ENCODE measurements at regions not wholly inside any gene's neighbourhood (a gene's known extent, or its start where the extent isn't known, plus 50 kb on each side); places are given as distances from the start of the nearest gene placed in this dataset.

- Histone ChIP-seq H3K79me2 (ENCODE audit: insufficient read depth, low read depth, low read length) (no peaks in the 10 kb centered on the region), H3K4me1 (ENCODE audit: insufficient read depth, low read length, poor library complexity, severe bottlenecking) (no peaks in the 10 kb centered on the region), H2AFZ (ENCODE audit: low read length) (no peak overlapping the region), H4K20me1 (ENCODE audit: insufficient read depth, low read length) (no peaks in the 10 kb centered on the region), H3K36me3 (ENCODE audit: insufficient read depth, low read length) (0 out of 2 replicates have a peak, but pooled peaks cover 9% of the 10 kb centered on the region), H3K9me2 (ENCODE audit: insufficient read depth, low read length) (no peaks in the 10 kb centered on the region), H3K4me3 (ENCODE audit: low read depth, low read length, poor library complexity, severe bottlenecking) (no peak overlapping the region), H3K9me3 (ENCODE audit: low read length) (no peaks in the 10 kb centered on the region), H3K4me2 (ENCODE audit: low read length) (no peak overlapping the region), H3K27ac (ENCODE audit: low read depth, low read length, poor library complexity, severe bottlenecking) (no peak overlapping the region)
- TF ChIP-seq EZH2phosphoT487 (IDR thresholded peaks at IDR 0.05; ENCODE audit: borderline replicate concordance, low read depth, low read length): no peak
- no peak for TF ChIP-seq CTCF (conservative IDR thresholded peaks at IDR 0.05; ENCODE audit: low read length)
- ChIA-PET CTCF (ENCODE audit: unreplicated experiment) (no interaction called here), POLR2A (no interaction called here)
- intact Hi-C loops (cut with micrococcal nuclease; ENCODE audit: unreplicated experiment): no loop called here
- no peak for DNase-seq (ENCODE audit: low spot score)
- BruUV-seq (replicated peaks): no TSS peak
These were observed 67.7 kb upstream of the DRGX start for GRCh38 chr10:49463605-49464004.

GRCh38 chr10:49458869-49459268 is 63.0 kb upstream of the DRGX start:
- BruUV-seq (replicated peaks): no TSS peak
- H3K9me2 ChIP-seq (ENCODE audit: insufficient read depth, low read length): 0 out of 2 replicates have a peak, but pooled peaks cover 3% of the 10 kb centered on the region
- no peak overlapping the region for H3K4me2 ChIP-seq (ENCODE audit: low read length)
- POLR2A ChIA-PET: interaction anchor here (0.7 to 1.2 kb wide), 2 partner anchors 14 to 44 kb away, joined by 3 read pairs; no protein-coding TSS in a partner anchor
- no peak for DNase-seq (ENCODE audit: low spot score)
- TF ChIP-seq CTCF (conservative IDR thresholded peaks at IDR 0.05; ENCODE audit: low read length): no peak
- no peak for TF ChIP-seq EZH2phosphoT487 (IDR thresholded peaks at IDR 0.05; ENCODE audit: borderline replicate concordance, low read depth, low read length)
- CTCF ChIA-PET (ENCODE audit: unreplicated experiment): no interaction called here
- H3K36me3 ChIP-seq (ENCODE audit: insufficient read depth, low read length): no peaks in the 10 kb centered on the region
- H3K79me2 ChIP-seq (ENCODE audit: insufficient read depth, low read depth, low read length): no peaks in the 10 kb centered on the region
- H3K4me1 ChIP-seq (ENCODE audit: insufficient read depth, low read length, poor library complexity, severe bottlenecking): no peaks in the 10 kb centered on the region
- peaks cover 9% of the 10 kb centered on the region; the same call in 1 of the 2 replicates for H3K9me3 ChIP-seq (ENCODE audit: low read length)
- H2AFZ ChIP-seq (ENCODE audit: low read length): no peak overlapping the region
- H3K27ac ChIP-seq (ENCODE audit: low read depth, low read length, poor library complexity, severe bottlenecking): no peak overlapping the region
- H4K20me1 ChIP-seq (ENCODE audit: insufficient read depth, low read length): no peaks in the 10 kb centered on the region
- intact Hi-C loops (cut with micrococcal nuclease; ENCODE audit: unreplicated experiment): no loop called here
- no peak overlapping the region for H3K4me3 ChIP-seq (ENCODE audit: low read depth, low read length, poor library complexity, severe bottlenecking)

- CTCF ChIA-PET (ENCODE audit: unreplicated experiment): no interaction called here
These were observed 61.8 kb upstream of the DRGX start for GRCh38 chr10:49457686-49458085.

More at GRCh38 chr10:49457686-49458085, 61.8 kb upstream of the DRGX start:
- Histone ChIP-seq H3K79me2 (ENCODE audit: insufficient read depth, low read depth, low read length) (no peaks in the 10 kb centered on the region), H3K9me2 (ENCODE audit: insufficient read depth, low read length) (0 out of 2 replicates have a peak, but pooled peaks cover 3% of the 10 kb centered on the region), H3K27ac (ENCODE audit: low read depth, low read length, poor library complexity, severe bottlenecking) (no peak overlapping the region), H3K9me3 (ENCODE audit: low read length) (peaks cover 17% of the 10 kb centered on the region), H3K36me3 (ENCODE audit: insufficient read depth, low read length) (no peaks in the 10 kb centered on the region), H2AFZ (ENCODE audit: low read length) (no peak overlapping the region), H3K4me1 (ENCODE audit: insufficient read depth, low read length, poor library complexity, severe bottlenecking) (no peaks in the 10 kb centered on the region), H3K4me3 (ENCODE audit: low read depth, low read length, poor library complexity, severe bottlenecking) (no peak overlapping the region), H4K20me1 (ENCODE audit: insufficient read depth, low read length) (no peaks in the 10 kb centered on the region), H3K4me2 (ENCODE audit: low read length) (no peak overlapping the region)
- POLR2A ChIA-PET: interaction anchor here (1.2 kb wide), 1 partner anchor 16 kb away, joined by 3 read pairs; no protein-coding TSS in a partner anchor
- BruUV-seq (replicated peaks): no TSS peak
- intact Hi-C loops (cut with micrococcal nuclease; ENCODE audit: unreplicated experiment): no loop called here
- TF ChIP-seq CTCF (conservative IDR thresholded peaks at IDR 0.05; ENCODE audit: low read length): no peak
- TF ChIP-seq EZH2phosphoT487 (IDR thresholded peaks at IDR 0.05; ENCODE audit: borderline replicate concordance, low read depth, low read length): no peak
- no peak for DNase-seq (ENCODE audit: low spot score)

Measured in OCI-LY7 (cell line).